Breast epithelium (tissue), 4 donors: ENCODE measurements at regions not wholly inside any gene's neighbourhood (a gene's known extent, or its start where the extent isn't known, plus 50 kb on each side); places are given as distances from the start of the nearest gene placed in this dataset.

Experiments
- DNase-seq, 2 donors: peaks; one replicate each; pipeline ENCODE4 v3.0.0-alpha.2; 2019; ENCODE audit warnings: low spot score in 2 of 2
- H3K27ac ChIP-seq, 2 donors: fragments of 200-600 bp; sonication (generic) in 1 of 2; one replicate each; pipeline ENCODE4 v1.5.1; 2016 to 2019; ENCODE audit warnings: mild to moderate bottlenecking in 1 of 2
- H3K27me3 ChIP-seq, 2 donors: fragments of 200-600 bp; sonication (generic) in 1 of 2; one replicate each; pipeline versions ENCODE4 v1.5.1 to v1.6.0; 2017 to 2019; ENCODE audit warnings: control low read depth in 1 of 2, mild to moderate bottlenecking in 1 of 2
- H3K36me3 ChIP-seq: fragments of 200-600 bp; one replicate; pipeline ENCODE4 v1.5.1; 2019
- H3K4me1 ChIP-seq, 2 donors: fragments of 200-600 bp; sonication (generic); one replicate each; pipeline ENCODE4 v1.5.1; 2016 to 2019; ENCODE audit warnings: control low read depth in 1 of 2
- H3K4me3 ChIP-seq, 3 donors: fragments of 200-600 bp; sonication (generic); 1 replicate in 2 of 3; 2 replicates in 1 of 3; pipeline ENCODE4 v1.5.1; 2016 to 2019; ENCODE audit warnings: mild to moderate bottlenecking in 3 of 3, moderate library complexity in 2 of 3
- H3K9me3 ChIP-seq, 2 donors: fragments of 200-600 bp; sonication (generic) in 1 of 2; one replicate each; pipeline ENCODE4 v1.5.1; 2016 to 2019; ENCODE audit warnings: control low read depth in 1 of 2
- CTCF ChIP-seq, 3 donors: fragments of 450-650 bp; IDR thresholded peaks; one replicate each; pipeline ENCODE4 v1.5.1; 2016 to 2017; ENCODE audit warnings: antibody characterized with exemption in 3 of 3, mild to moderate bottlenecking in 3 of 3, moderate library complexity in 3 of 3
- POLR2A ChIP-seq: fragments of 450-650 bp; IDR thresholded peaks from one replicate; pipeline ENCODE4 v1.6.1; 2016; ENCODE audit warnings: antibody characterized with exemption, mild to moderate bottlenecking, moderate library complexity
- POLR2AphosphoS5 ChIP-seq, 3 donors: sonication (generic); formaldehyde crosslinking; IDR thresholded peaks; one replicate each; pipeline ENCODE4 v1.6.1; 2017; ENCODE audit warnings: antibody characterized with exemption in 3 of 3
- intact Hi-C: fragments of 100-400 bp; cut with DNase I; formaldehyde crosslinking; loops from one replicate; pipeline ENCODE4 v1.15.1; 2023; ENCODE audit warnings: low total_unique reads

- H3K4me3 ChIP-seq, result no peak overlapping the region
- no peak overlapping the region for H3K27ac ChIP-seq
- H3K9me3 ChIP-seq, result no peaks in the 10 kb centered on the region
- H3K36me3 ChIP-seq, result no peaks in the 10 kb centered on the region
- intact Hi-C loops, result no loop called here
- DNase-seq, result no peak
- no peaks in the 10 kb centered on the region for H3K4me1 ChIP-seq
- H3K27me3 ChIP-seq, result peaks cover 0 to 3% of the 10 kb centered on the region in 2 donors
- TF ChIP-seq POLR2A, result no peak
- TF ChIP-seq POLR2AphosphoS5 (IDR thresholded peaks at IDR 0.05), result no peak
- TF ChIP-seq CTCF (IDR thresholded peaks at IDR 0.05), result no peak
Observed at GRCh38 chr2:126769118-126769517, 113.2 kb downstream of the GYPC start.

DNA sequence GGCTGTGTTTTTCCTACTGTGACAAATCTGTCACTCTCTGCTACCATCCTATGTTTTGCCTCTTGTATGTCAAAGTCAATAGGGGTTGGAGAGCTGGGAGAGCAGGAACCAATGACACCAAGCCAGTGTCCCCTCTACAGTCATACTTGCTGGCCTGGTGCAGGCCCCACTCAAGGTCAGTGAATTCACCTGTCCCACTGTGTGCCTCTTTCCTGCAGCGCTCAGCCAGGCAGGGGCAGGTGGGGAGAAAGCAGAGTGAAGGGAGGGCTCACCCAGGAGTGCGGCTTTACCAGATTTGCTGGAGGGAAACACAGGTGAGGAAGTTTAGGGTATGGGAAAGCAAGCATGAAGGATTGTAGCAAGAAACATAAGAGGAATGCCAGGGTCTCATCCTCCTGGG lies 114.5 kb downstream of the GYPC start:
- TF ChIP-seq POLR2AphosphoS5 (IDR thresholded peaks at IDR 0.05) (no peak), CTCF (IDR thresholded peaks at IDR 0.05) (no peak), POLR2A (no peak)
- peak in 1 of 2 donors; percentile 20 for DNase-seq
- Histone ChIP-seq H3K4me1 (no peaks in the 10 kb centered on the region), H3K36me3 (no peaks in the 10 kb centered on the region), H3K27me3 (peaks cover 0 to 3% of the 10 kb centered on the region in 2 donors), H3K27ac (no peak overlapping the region), H3K4me3 (no peak overlapping the region), H3K9me3 (no peaks in the 10 kb centered on the region)
- intact Hi-C loops, result loop anchor here (5.0 kb wide), 1 partner anchor 243 kb away; no protein-coding TSS in a partner anchor

DNA sequence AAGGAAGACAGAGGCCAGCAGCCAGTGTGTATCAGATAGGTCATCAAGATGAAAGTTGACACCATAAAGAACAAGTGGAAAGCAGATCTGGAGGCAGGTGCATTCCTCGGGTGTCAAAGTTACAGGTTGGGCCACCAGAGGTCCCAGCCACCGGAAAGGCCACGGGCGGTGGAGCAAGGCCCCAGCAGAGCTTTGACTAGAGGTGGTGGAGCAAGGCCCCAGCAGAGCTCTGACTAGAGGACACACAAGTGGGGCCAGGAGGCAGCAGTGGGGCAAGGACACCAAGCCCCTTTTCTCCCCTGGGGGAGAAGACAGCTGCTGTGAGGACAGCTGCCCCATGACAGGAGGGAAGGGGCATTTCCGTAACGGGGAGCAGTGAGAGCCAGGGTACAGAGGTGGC lies 115.1 kb downstream of the GYPC start:
- intact Hi-C loops, result loop anchor here (5.0 kb wide), 1 partner anchor 244 kb away; no protein-coding TSS in a partner anchor
- peak in 1 of 2 donors; percentile 34 for DNase-seq
- H3K4me1 ChIP-seq, result no peaks in the 10 kb centered on the region

DNA sequence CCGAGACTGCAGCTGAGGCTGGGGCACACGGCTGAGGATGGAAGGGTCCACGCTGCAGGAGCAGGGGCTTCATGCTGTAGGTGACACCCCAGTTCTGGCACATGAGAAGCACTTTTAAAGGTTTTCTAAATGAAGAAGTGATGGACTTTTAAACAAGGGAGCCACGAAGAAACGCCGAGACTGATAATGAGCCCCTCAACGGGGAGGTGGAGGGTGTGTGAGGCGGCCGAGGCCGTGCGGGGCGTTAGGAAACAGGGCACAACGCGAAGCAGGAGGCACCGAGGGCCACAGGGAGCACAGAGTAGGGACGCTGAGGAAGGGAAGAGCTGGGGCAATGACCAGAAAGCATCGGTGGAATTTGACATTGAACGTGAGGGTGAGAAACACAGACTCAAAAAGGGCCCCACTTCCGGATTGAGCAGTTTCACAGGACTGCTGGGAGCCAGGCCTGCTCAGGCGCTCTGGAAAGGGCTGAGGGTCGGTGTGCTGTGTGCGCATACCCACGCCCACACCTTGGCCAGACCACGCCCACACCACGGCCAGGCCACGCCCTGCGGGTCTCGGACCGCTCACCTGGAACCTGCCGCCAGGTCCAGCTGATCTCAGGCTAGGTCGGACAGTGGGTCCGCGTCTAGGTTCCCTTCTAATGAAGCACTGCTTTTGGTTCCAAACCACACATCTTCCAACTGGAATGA lies 115.7 kb downstream of the GYPC start:
- intact Hi-C loops, result loop anchor here (5.0 kb wide), 1 partner anchor 244 kb away; no protein-coding TSS in a partner anchor
- no peak for TF ChIP-seq POLR2A
- TF ChIP-seq POLR2AphosphoS5 (IDR thresholded peaks at IDR 0.05), result no peak
- TF ChIP-seq CTCF (IDR thresholded peaks at IDR 0.05), result no peak
- Histone ChIP-seq H3K9me3 (no peaks in the 10 kb centered on the region), H3K4me1 (no peaks in the 10 kb centered on the region), H3K27ac (no peak overlapping the region), H3K36me3 (no peaks in the 10 kb centered on the region), H3K27me3 (peaks cover 0 to 3% of the 10 kb centered on the region in 2 donors), H3K4me3 (no peak overlapping the region)
- peak in 1 of 2 donors; percentile 39 for DNase-seq

More for the DNA sequence above, 115.1 kb downstream of the GYPC start:
- H3K27ac ChIP-seq, result no peak overlapping the region
- TF ChIP-seq POLR2A (no peak), CTCF (IDR thresholded peaks at IDR 0.05) (no peak), POLR2AphosphoS5 (IDR thresholded peaks at IDR 0.05) (no peak)
- no peaks in the 10 kb centered on the region for H3K36me3 ChIP-seq
- H3K27me3 ChIP-seq, result peaks cover 0 to 3% of the 10 kb centered on the region in 2 donors
- no peak overlapping the region for H3K4me3 ChIP-seq
- H3K9me3 ChIP-seq, result no peaks in the 10 kb centered on the region

DNA sequence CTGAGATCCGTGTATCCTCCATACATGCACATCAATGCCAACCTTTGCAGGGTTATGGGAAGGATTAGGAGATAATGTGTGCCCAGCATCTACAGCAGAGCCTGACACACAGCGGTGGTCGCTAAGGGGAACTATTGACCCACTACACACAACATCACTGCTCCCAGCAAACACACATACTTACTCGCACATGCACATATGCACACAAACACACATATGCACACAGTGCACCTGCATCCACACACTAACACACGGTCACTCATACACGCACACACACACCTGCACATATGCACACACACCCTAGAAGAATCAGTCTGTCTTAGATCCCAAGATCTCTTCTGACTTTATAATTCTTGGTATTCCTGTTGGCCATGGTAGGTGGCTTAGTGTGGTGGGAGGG lies 118.3 kb downstream of the GYPC start:
- Histone ChIP-seq H3K9me3 (no peaks in the 10 kb centered on the region), H3K4me3 (no peak overlapping the region), H3K4me1 (no peaks in the 10 kb centered on the region), H3K27ac (no peak overlapping the region), H3K36me3 (no peaks in the 10 kb centered on the region), H3K27me3 (no peaks in the 10 kb centered on the region)
- TF ChIP-seq POLR2A, result no peak
- TF ChIP-seq POLR2AphosphoS5 (IDR thresholded peaks at IDR 0.05), result no peak
- no peak for TF ChIP-seq CTCF (IDR thresholded peaks at IDR 0.05)
- no peak for DNase-seq
- intact Hi-C loops, result loop anchor here (5.0 kb wide), 1 partner anchor 247 kb away; no protein-coding TSS in a partner anchor
